Heart left ventricle (tissue), 13 donors: ENCODE measurements at regions not wholly inside any gene's neighbourhood (a gene's known extent, or its start where the extent isn't known, plus 50 kb on each side); places are given as distances from the start of the nearest gene placed in this dataset.

Source experiments
- CTCF ChIP-seq, 12 donors: fragments of 200-600 bp; sonication (generic) in 4 of 12; IDR thresholded peaks; one replicate each; pipeline versions ENCODE4 v1.5.0 to v1.8.0; 2018 to 2022; ENCODE audit warnings: antibody characterized with exemption in 12 of 12, mild to moderate bottlenecking in 5 of 12
- POLR2A ChIP-seq, 2 donors: fragments of 450-650 bp; IDR thresholded peaks; one replicate each; pipeline ENCODE4 v1.6.1; 2017; ENCODE audit warnings: antibody characterized with exemption in 2 of 2, mild to moderate bottlenecking in 2 of 2, moderate library complexity in 2 of 2
- donor health status: ischemic (EF 13 %, LVEDD 7.1; RV severe dilation, severe dysfunction).
- donor health status: DM: no; HTN: yes; CAD: no.
- donor health status: DM: no; HTN: no; CAD: no.
- donor health status: ischemic (EF 25% LVEDD 6.9; RV normal size, moderate dysfunction).
- donor health status: ischemic (EF 25% LVEDD 5.7; RV mildly dilated, moderate dysfunction).
- donor health status: ischemic (EF 35%, LVEDD 5.7; RV mildly dilated, moderate dysfunction).
- donor health status: nonischemic (EF 11% LVEDD 7.7; RV severe dilation, severe dysfunction).
- donor health status: DM: yes; HTN: yes; CAD: no.
- donor health status: PGD.
- donor health status: ischemic (EF 29% LVEDD 5.4; RV normal size, mild dysfunction).
- donor health status: nonischemic (EF 23%, LVEDD 6.1; RV moderate dilation, normal function).

DNA sequence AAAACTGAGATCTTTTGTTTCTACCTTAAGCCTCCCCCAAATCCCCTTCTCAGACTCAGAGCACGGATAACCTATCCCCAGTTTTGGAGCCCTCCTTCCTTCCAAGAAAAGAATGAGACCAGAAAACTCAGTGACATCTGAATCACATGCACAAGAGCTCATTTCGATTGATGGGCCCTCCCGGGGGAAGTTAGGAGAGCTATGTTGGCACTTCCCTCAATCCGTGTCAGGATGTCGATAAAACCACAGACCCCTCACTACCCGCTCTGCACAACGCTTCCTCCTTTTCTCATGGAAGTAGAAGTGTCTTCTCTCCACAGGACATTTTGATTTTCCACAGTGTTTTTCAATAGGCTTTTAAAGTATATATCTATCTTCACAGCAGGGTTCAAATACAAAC lies 332.4 kb downstream of the HACE1 start:
- no peak for TF ChIP-seq CTCF (IDR thresholded peaks at IDR 0.05)
- no peak for TF ChIP-seq POLR2A (IDR thresholded peaks at IDR 0.05)
